ENCODE measurements at regions not wholly inside any gene's neighbourhood (a gene's known extent, or its start where the extent isn't known, plus 50 kb on each side); places are given as distances from the start of the nearest gene placed in this dataset.

DNA sequence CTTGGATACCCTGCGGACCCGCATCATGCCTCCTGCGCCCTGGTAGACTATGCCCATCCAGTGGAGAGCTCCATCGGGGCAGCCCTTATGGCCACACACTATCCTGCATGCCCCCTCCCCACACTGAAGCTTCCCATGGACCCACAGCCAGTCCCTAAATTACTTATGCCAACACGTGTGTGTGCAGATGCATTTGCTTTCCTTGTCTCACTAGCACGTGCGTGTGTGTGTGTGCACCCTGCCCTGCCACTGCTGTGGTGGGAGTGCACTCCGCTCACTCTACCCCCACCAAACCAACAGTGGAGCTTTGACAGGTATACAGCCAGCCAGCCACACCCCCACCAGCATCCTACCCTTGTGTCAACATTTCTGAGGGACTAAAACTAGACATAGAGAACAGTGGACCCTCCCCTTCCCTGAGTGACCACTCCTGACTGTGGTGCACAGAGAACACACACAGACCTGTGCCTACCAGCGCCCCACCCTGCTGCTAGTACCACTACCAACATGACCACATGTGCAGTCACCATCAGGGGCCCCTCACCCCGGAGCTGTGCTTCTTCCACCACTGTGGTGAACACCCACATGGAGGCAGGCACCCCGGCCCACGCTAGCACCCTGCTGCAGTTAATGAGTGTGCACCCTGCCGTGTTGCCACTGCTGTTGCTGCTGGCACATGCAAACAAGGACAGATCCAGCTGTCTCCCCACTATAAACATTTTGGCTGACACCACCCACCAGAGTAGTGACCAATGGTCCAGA lies 310.8 kb downstream of the GABRB3 start (continued):
- TF ChIP-seq, protein P1, sequence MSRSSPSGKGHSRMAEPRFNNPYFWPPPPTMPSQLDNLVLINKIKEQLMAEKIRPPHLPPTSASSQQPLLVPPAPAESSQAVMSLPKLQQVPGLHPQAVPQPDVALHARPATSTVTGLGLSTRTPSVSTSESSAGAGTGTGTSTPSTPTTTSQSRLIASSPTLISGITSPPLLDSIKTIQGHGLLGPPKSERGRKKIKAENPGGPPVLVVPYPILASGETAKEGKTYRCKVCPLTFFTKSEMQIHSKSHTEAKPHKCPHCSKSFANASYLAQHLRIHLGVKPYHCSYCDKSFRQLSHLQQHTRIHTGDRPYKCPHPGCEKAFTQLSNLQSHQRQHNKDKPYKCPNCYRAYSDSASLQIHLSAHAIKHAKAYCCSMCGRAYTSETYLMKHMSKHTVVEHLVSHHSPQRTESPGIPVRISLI (tag by site-specific recombination; IDR thresholded peaks at IDR 0.05) = no peak

DNA sequence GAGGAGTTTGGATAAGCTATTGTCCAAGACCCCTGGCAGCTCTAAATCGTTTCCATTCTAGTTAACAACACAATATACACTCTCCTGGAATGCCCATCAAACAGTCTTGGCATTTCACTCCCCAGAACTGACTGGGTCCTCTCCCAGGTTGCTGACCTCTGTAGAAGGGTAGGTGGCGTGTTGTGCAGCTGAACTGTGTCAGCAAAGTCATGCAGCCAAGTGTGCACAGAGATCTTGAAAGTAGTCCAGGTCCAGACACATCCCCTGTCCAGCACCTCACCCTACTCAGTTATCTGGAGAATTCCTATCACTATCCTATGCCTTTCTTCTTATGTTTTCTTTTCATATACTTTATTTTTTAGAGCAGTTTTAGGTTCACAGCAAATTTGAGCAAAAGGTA lies 312.7 kb downstream of the GABRB3 start:
- Histone ChIP-seq H3K4me3 (ENCODE audit: low read depth, low read length) (no peak overlapping the region), H3K4me1 (ENCODE audit: control insufficient read depth, insufficient read depth, low read length) (no peaks in the 10 kb centered on the region), H3K27ac (ENCODE audit: extremely low read depth, low read depth, low read length) (no peak overlapping the region), H3K9me3 (ENCODE audit: control insufficient read depth, insufficient read depth, low read depth, low read length) (no peaks in the 10 kb centered on the region), H3K36me3 (ENCODE audit: control insufficient read depth in 2 of 2, insufficient read depth in 1 of 2, low read length in 2 of 2) (no peaks in the 10 kb centered on the region)
- CTCF ChIA-PET = no interaction called here
- TF ChIP-seq ZBTB20 (tag by site-specific recombination; IDR thresholded peaks at IDR 0.05) (no peak), ZNF146 (tag by site-specific recombination; IDR thresholded peaks at IDR 0.05) (no peak), ZNF623 (tag by site-specific recombination; IDR thresholded peaks at IDR 0.05) (no peak), ZNF473 (tag by site-specific recombination; IDR thresholded peaks at IDR 0.05) (no peak), ZNF549 (tag by site-specific recombination; IDR thresholded peaks at IDR 0.05) (no peak), ZNF626 (tag by site-specific recombination; IDR thresholded peaks at IDR 0.05) (no peak), ZNF514 (tag by site-specific recombination; IDR thresholded peaks at IDR 0.05) (no peak), ZNF214 (tag by site-specific recombination; IDR thresholded peaks at IDR 0.05; ENCODE audit: borderline replicate concordance) (no peak)
- TF ChIP-seq, protein P2, sequence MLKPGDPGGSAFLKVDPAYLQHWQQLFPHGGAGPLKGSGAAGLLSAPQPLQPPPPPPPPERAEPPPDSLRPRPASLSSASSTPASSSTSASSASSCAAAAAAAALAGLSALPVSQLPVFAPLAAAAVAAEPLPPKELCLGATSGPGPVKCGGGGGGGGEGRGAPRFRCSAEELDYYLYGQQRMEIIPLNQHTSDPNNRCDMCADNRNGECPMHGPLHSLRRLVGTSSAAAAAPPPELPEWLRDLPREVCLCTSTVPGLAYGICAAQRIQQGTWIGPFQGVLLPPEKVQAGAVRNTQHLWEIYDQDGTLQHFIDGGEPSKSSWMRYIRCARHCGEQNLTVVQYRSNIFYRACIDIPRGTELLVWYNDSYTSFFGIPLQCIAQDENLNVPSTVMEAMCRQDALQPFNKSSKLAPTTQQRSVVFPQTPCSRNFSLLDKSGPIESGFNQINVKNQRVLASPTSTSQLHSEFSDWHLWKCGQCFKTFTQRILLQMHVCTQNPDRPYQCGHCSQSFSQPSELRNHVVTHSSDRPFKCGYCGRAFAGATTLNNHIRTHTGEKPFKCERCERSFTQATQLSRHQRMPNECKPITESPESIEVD (tag by site-specific recombination; IDR thresholded peaks at IDR 0.05) = no peak
- TF ChIP-seq, protein P3, sequence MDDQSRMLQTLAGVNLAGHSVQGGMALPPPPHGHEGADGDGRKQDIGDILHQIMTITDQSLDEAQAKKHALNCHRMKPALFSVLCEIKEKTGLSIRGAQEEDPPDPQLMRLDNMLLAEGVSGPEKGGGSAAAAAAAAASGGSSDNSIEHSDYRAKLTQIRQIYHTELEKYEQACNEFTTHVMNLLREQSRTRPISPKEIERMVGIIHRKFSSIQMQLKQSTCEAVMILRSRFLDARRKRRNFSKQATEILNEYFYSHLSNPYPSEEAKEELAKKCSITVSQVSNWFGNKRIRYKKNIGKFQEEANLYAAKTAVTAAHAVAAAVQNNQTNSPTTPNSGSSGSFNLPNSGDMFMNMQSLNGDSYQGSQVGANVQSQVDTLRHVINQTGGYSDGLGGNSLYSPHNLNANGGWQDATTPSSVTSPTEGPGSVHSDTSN (CRISPR knock-in tag; IDR thresholded peaks at IDR 0.05) = no peak
- TF ChIP-seq, protein P4, sequence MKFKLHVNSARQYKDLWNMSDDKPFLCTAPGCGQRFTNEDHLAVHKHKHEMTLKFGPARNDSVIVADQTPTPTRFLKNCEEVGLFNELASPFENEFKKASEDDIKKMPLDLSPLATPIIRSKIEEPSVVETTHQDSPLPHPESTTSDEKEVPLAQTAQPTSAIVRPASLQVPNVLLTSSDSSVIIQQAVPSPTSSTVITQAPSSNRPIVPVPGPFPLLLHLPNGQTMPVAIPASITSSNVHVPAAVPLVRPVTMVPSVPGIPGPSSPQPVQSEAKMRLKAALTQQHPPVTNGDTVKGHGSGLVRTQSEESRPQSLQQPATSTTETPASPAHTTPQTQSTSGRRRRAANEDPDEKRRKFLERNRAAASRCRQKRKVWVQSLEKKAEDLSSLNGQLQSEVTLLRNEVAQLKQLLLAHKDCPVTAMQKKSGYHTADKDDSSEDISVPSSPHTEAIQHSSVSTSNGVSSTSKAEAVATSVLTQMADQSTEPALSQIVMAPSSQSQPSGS (tag by site-specific recombination; IDR thresholded peaks at IDR 0.05; ENCODE audit: low read depth) = no peak
- TF ChIP-seq, protein P5, sequence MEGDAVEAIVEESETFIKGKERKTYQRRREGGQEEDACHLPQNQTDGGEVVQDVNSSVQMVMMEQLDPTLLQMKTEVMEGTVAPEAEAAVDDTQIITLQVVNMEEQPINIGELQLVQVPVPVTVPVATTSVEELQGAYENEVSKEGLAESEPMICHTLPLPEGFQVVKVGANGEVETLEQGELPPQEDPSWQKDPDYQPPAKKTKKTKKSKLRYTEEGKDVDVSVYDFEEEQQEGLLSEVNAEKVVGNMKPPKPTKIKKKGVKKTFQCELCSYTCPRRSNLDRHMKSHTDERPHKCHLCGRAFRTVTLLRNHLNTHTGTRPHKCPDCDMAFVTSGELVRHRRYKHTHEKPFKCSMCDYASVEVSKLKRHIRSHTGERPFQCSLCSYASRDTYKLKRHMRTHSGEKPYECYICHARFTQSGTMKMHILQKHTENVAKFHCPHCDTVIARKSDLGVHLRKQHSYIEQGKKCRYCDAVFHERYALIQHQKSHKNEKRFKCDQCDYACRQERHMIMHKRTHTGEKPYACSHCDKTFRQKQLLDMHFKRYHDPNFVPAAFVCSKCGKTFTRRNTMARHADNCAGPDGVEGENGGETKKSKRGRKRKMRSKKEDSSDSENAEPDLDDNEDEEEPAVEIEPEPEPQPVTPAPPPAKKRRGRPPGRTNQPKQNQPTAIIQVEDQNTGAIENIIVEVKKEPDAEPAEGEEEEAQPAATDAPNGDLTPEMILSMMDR (tag by site-specific recombination; IDR thresholded peaks at IDR 0.05) = no peak
- POLR2A ChIA-PET = no interaction called here

DNA sequence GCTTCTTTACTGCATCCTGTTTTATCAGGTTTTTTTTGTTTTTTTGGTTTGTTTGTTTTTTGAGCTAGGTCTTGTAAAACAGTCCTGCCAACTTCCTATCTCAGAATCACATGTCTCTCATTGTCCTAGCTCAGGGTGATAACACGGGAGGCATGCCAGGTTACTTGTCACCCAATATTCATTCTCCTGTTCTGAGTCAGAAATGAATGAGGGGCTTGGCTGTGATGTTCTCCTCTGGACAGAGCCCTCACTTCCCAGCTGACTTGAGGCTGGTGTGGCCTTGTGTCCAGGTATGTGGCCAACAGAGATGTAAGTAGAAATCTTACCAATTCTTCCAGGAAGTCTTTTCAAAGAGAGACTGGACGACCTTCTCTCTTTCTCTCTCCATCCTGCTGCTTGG lies 317.0 kb downstream of the GABRB3 start:
- ChIA-PET POLR2A (no interaction called here), CTCF (no interaction called here)
- no peaks in the 10 kb centered on the region for H3K36me3 ChIP-seq (ENCODE audit: control insufficient read depth in 2 of 2, insufficient read depth in 1 of 2, low read length in 2 of 2)
- TF ChIP-seq ZNF837 (tag by site-specific recombination; IDR thresholded peaks at IDR 0.05) (no peak), ZNF521 (tag by site-specific recombination; IDR thresholded peaks at IDR 0.05) (no peak), ZNF302 (tag by site-specific recombination; IDR thresholded peaks at IDR 0.05; ENCODE audit: low read depth) (no peak), ZNF549 (tag by site-specific recombination; IDR thresholded peaks at IDR 0.05) (no peak)
- TF ChIP-seq, protein P2 (tag by site-specific recombination; IDR thresholded peaks at IDR 0.05) = no peak
- TF ChIP-seq, protein P5 (tag by site-specific recombination; IDR thresholded peaks at IDR 0.05) = no peak
- TF ChIP-seq, protein P6, sequence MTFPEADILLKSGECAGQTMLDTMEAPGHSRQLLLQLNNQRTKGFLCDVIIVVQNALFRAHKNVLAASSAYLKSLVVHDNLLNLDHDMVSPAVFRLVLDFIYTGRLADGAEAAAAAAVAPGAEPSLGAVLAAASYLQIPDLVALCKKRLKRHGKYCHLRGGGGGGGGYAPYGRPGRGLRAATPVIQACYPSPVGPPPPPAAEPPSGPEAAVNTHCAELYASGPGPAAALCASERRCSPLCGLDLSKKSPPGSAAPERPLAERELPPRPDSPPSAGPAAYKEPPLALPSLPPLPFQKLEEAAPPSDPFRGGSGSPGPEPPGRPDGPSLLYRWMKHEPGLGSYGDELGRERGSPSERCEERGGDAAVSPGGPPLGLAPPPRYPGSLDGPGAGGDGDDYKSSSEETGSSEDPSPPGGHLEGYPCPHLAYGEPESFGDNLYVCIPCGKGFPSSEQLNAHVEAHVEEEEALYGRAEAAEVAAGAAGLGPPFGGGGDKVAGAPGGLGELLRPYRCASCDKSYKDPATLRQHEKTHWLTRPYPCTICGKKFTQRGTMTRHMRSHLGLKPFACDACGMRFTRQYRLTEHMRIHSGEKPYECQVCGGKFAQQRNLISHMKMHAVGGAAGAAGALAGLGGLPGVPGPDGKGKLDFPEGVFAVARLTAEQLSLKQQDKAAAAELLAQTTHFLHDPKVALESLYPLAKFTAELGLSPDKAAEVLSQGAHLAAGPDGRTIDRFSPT (tag by site-specific recombination; IDR thresholded peaks at IDR 0.05) = no peak

More for the DNA sequence above, 317.0 kb downstream of the GABRB3 start:
- Histone ChIP-seq H3K4me1 (ENCODE audit: control insufficient read depth, insufficient read depth, low read length) (no peaks in the 10 kb centered on the region), H3K27ac (ENCODE audit: extremely low read depth, low read depth, low read length) (no peak overlapping the region), H3K4me3 (ENCODE audit: low read depth, low read length) (no peak overlapping the region), H3K9me3 (ENCODE audit: control insufficient read depth, insufficient read depth, low read depth, low read length) (no peaks in the 10 kb centered on the region)

Measured in HEK293 (cell line).